Ramos (cell line): ENCODE measurements at regions not wholly inside any gene's neighbourhood (a gene's known extent, or its start where the extent isn't known, plus 50 kb on each side); places are given as distances from the start of the nearest gene placed in this dataset.

Source experiments
- in situ Hi-C: fragments of 300-500 bp; cut with MboI; formaldehyde crosslinking; loops from one replicate; pipeline ENCODE4 v1.14.3; 2022; ENCODE audit warnings: low sequenced_read_pairs; ENCODE audit not compliant: unreplicated experiment

GRCh38 chr11:36750349-36750748 is 152.3 kb upstream of the RAG2 start:
- in situ Hi-C loops, result no loop called here

- in situ Hi-C loops, result loop anchor here (10.0 to 25.0 kb wide), 2 partner anchors 184 to 462 kb away; partner anchors contain the start of genes COMMD9, PRR5L and RAG1
These were observed 150.8 kb upstream of the RAG2 start for GRCh38 chr11:36748836-36749235.

- in situ Hi-C loops, result loop anchor here (10.0 to 25.0 kb wide), 2 partner anchors 182 to 460 kb away; partner anchors contain the start of genes COMMD9, PRR5L and RAG1
These were observed 149.1 kb upstream of the RAG2 start for GRCh38 chr11:36746886-36747710.

GRCh38 chr11:36744375-36745168 is 146.5 kb upstream of the RAG2 start:
- in situ Hi-C loops, result loop anchor here (10.0 to 25.0 kb wide), 2 partner anchors 180 to 457 kb away; partner anchors contain the start of genes COMMD9, PRR5L and RAG1

GRCh38 chr11:36743039-36743438 is 145.0 kb upstream of the RAG2 start:
- in situ Hi-C loops, result loop anchor here (10.0 to 25.0 kb wide), 2 partner anchors 178 to 456 kb away; partner anchors contain the start of genes COMMD9, PRR5L and RAG1

GRCh38 chr11:36741515-36741914 is 143.5 kb upstream of the RAG2 start:
- in situ Hi-C loops, result loop anchor here (10.0 to 25.0 kb wide), 2 partner anchors 177 to 454 kb away; partner anchors contain the start of genes COMMD9, PRR5L and RAG1

- in situ Hi-C loops, result loop anchor here (25.0 kb wide), 1 partner anchor 451 kb away; the partner anchor contains the start of genes COMMD9 and PRR5L
These were observed 140.3 kb upstream of the RAG2 start for GRCh38 chr11:36738292-36738861.

GRCh38 chr11:36736103-36736502 is 138.1 kb upstream of the RAG2 start:
- in situ Hi-C loops, result loop anchor here (25.0 kb wide), 1 partner anchor 449 kb away; the partner anchor contains the start of genes COMMD9 and PRR5L

- in situ Hi-C loops, result loop anchor here (25.0 kb wide), 1 partner anchor 446 kb away; the partner anchor contains the start of genes COMMD9 and PRR5L
These were observed 135.7 kb upstream of the RAG2 start for GRCh38 chr11:36733721-36734120.

GRCh38 chr11:36730761-36731160 is 132.7 kb upstream of the RAG2 start:
- in situ Hi-C loops, result loop anchor here (25.0 kb wide), 1 partner anchor 443 kb away; the partner anchor contains the start of genes COMMD9 and PRR5L

GRCh38 chr11:36729825-36730224 is 131.8 kb upstream of the RAG2 start:
- in situ Hi-C loops, result loop anchor here (25.0 kb wide), 1 partner anchor 443 kb away; the partner anchor contains the start of genes COMMD9 and PRR5L

GRCh38 chr11:36726420-36726819 is 128.4 kb upstream of the RAG2 start:
- in situ Hi-C loops, result loop anchor here (25.0 kb wide), 1 partner anchor 439 kb away; the partner anchor contains the start of genes COMMD9 and PRR5L

GRCh38 chr11:36724742-36725385 is 126.8 kb upstream of the RAG2 start:
- in situ Hi-C loops, result loop anchor here (25.0 kb wide), 1 partner anchor 438 kb away; the partner anchor contains the start of genes COMMD9 and PRR5L

- in situ Hi-C loops, result no loop called here
These were observed 124.4 kb upstream of the RAG2 start for GRCh38 chr11:36722421-36722820.

GRCh38 chr11:36719358-36720107 is 121.5 kb upstream of the RAG2 start:
- in situ Hi-C loops, result no loop called here

GRCh38 chr11:36718451-36718850 is 120.4 kb upstream of the RAG2 start:
- in situ Hi-C loops, result no loop called here

GRCh38 chr11:36713715-36714114 is 115.7 kb upstream of the RAG2 start:
- in situ Hi-C loops, result no loop called here

- in situ Hi-C loops, result no loop called here
These were observed 113.2 kb upstream of the RAG2 start for GRCh38 chr11:36711104-36711825.
